Stimulated activated memory B cell treated with anti-CD40 and anti-IgM and Interleukin-4, amounts not matched to agents 10 μg/mL and 1 μg/mL and 100 μg/mL, for 72 hours (primary cell): ENCODE measurements at regions not wholly inside any gene's neighbourhood (a gene's known extent, or its start where the extent isn't known, plus 50 kb on each side); places are given as distances from the start of the nearest gene placed in this dataset.

Experiments used
- ATAC-seq: fragments of 150-1000 bp; cut with Tn5 transposase; 2 replicates; pipeline ENCODE4 v1.10.0; 2021
- H3K27ac Mint-ChIP-seq: one replicate; pipeline ENCODE4 v1.8.0; 2022; ENCODE audit warnings: mild to moderate bottlenecking, mixed read lengths
- H3K27me3 Mint-ChIP-seq: one replicate; pipeline ENCODE4 v1.8.0; 2022; ENCODE audit warnings: mixed read lengths
- H3K36me3 Mint-ChIP-seq: one replicate; pipeline ENCODE4 v1.8.0; 2022; ENCODE audit warnings: mixed read lengths
- H3K4me1 Mint-ChIP-seq: one replicate; pipeline ENCODE4 v1.8.0; 2022; ENCODE audit warnings: mixed read lengths
- H3K4me3 Mint-ChIP-seq: one replicate; pipeline ENCODE4 v1.8.0; 2022; ENCODE audit warnings: mild to moderate bottlenecking, moderate library complexity, mixed read lengths
- H3K9me3 Mint-ChIP-seq: one replicate; pipeline ENCODE4 v1.8.0; 2022; ENCODE audit warnings: mixed read lengths

DNA sequence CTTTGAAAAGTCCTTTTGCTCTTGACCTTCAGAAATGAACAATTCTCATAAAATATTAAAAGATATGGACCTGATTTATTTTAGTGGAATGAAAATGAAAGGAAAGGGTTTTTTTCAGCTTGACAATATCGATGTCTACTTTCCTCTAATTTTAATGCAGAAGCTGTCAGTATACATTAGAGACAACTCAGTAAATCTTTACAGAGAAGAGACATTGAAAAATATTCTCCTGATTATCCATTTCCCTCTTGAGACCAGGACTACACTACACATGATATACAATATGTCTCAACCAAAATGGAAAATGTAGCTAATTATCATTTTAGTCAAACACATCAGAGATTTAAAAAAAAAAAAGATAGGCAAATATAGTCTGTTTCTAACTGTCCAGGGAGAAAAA, 288.5 kb upstream of the NUDT12 start:
- Mint-ChIP-seq H3K27me3 (no peaks in the 10 kb centered on the region), H3K27ac (no peak overlapping the region), H3K4me3 (no peak overlapping the region), H3K36me3 (no peaks in the 10 kb centered on the region), H3K9me3 (peaks cover under 1% of the 10 kb centered on the region), H3K4me1 (no peaks in the 10 kb centered on the region)
- no peak for ATAC-seq

DNA sequence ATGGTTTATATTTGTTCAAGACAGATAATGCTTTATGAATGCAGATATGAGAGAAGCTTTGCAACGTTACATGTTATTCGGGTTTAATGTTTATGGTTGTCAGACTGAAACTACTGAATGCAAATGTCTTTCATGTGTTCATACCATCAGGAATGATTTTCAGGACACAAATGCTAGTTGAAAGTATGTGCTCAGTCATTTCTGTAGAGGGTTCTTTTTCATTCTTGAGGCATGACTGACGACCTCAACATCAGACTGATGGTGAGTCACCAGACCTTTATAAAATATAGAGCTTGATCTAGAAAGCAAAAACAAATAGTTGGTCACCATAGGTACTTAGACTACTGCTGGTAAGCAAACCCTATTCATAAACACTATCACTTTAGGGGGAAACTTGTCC, 287.3 kb upstream of the NUDT12 start:
- no peaks in the 10 kb centered on the region for H3K36me3 Mint-ChIP-seq
- no peaks in the 10 kb centered on the region for H3K4me1 Mint-ChIP-seq
- ATAC-seq: no peak
- no peaks in the 10 kb centered on the region for H3K9me3 Mint-ChIP-seq
- H3K4me3 Mint-ChIP-seq: no peak overlapping the region
- H3K27me3 Mint-ChIP-seq: no peaks in the 10 kb centered on the region
- no peak overlapping the region for H3K27ac Mint-ChIP-seq

DNA sequence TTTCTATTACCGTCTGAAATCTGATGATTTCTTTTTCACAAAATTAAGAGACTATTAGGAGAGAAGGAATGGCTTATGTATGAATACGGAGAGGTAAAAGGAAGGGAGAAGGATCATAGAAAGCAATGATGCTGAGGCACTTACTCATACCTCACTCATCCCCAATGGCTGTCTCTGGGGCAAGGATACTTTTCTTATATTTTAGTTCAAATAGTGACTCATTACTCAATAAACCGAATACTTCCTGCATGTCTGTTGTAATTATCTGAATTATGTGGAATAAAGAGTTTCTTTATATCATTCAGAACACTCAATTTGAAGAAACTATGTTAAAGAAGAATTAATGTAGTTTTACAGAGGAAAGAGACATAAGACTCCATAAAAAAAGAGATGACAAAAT, 284.5 kb upstream of the NUDT12 start:
- Mint-ChIP-seq H3K4me1 (no peaks in the 10 kb centered on the region), H3K36me3 (no peaks in the 10 kb centered on the region), H3K27me3 (no peaks in the 10 kb centered on the region), H3K9me3 (no peaks in the 10 kb centered on the region), H3K4me3 (no peak overlapping the region), H3K27ac (no peak overlapping the region)
- no peak for ATAC-seq

DNA sequence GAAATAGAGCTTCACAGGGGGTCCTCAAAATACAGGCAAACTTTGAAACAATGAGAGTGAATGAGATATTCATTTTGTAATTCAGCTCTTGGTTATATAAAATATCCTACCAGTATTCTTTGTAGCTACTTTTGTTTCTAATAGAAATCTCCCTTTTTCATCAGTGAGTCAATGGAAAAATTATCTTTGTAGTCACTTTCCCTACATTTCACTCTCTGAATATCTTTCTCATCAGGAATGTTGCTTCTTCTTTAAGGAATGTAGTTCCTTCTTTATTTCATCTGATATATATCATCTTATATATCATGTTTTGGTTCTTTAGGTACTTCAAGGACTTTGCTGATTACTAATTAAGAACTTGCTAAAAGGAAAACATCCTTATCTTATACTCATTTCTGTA, 280.3 kb upstream of the NUDT12 start:
- H3K27ac Mint-ChIP-seq: no peak overlapping the region
- no peak for ATAC-seq

DNA sequence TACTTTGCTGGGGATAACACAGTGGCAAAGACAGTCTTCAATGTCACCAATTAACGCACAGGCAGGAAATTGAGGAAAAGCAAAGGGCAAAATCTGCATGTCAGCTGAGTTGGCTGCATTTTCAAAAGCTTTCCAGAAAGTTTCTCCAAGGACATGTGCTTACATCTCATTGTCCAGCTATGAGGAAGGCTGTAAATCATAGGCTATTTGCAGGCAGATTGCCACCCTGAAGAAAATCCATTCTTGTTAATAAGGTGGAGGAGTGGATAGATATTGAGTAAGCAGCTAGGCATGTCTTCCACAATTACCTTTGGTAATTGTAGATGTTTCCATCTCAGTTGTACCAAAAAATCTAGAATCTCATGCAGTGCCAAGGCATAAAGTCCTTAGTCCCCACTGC, 278.0 kb upstream of the NUDT12 start:
- H3K27me3 Mint-ChIP-seq: no peaks in the 10 kb centered on the region
- H3K4me3 Mint-ChIP-seq: no peak overlapping the region

More for the DNA sequence above, 280.3 kb upstream of the NUDT12 start:
- Mint-ChIP-seq H3K4me1 (no peaks in the 10 kb centered on the region), H3K9me3 (peaks cover 4% of the 10 kb centered on the region), H3K4me3 (no peak overlapping the region), H3K27me3 (no peaks in the 10 kb centered on the region), H3K36me3 (no peaks in the 10 kb centered on the region)

DNA sequence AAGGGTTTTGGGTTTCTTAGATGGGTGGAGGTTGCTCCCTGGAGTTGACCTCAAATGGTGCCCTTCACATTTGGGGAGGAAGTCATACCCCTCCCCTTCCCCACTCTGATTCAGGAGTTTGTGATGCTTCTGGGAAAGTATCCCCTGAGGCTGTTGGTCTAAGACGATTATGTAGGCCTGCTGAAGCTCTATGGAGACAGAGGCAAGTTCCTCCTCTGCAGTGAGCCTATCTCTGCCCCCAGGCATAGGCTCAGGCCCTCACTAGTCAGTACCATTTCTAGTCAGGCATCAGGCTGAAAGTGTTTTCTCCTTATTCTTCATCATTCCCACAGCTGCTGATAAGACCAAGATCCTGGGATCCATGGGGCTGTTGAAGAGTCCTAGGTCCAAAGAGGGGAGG, 271.6 kb upstream of the NUDT12 start:
- Mint-ChIP-seq H3K9me3 (peaks cover 3% of the 10 kb centered on the region), H3K36me3 (no peaks in the 10 kb centered on the region), H3K27ac (no peak overlapping the region), H3K4me3 (no peak overlapping the region), H3K27me3 (no peaks in the 10 kb centered on the region), H3K4me1 (no peaks in the 10 kb centered on the region)
- no peak for ATAC-seq

More for the DNA sequence above, 278.0 kb upstream of the NUDT12 start:
- no peak for ATAC-seq
- Mint-ChIP-seq H3K4me1 (no peaks in the 10 kb centered on the region), H3K36me3 (no peaks in the 10 kb centered on the region), H3K27ac (no peak overlapping the region), H3K9me3 (peaks cover 4% of the 10 kb centered on the region)

DNA sequence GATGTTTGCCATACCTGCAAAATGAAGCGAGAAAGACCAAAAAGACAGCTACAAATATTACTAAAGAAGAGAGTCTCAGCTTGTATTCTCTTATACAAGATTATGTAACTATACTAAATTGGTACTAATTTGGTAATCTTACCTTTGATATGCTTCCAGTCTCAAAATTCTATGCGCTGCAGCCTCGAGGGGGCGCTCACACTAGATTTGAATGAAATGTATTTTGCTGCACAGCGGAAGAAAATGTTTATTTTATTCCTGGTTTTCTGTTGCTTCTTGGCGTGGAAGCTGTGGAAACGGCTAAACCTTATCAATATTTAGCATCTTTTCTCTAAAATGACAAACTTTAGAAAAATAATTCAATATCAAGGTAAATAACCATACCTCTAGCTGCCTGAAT, 267.0 kb upstream of the NUDT12 start:
- Mint-ChIP-seq H3K27me3 (no peaks in the 10 kb centered on the region), H3K36me3 (no peaks in the 10 kb centered on the region), H3K9me3 (peaks cover 7% of the 10 kb centered on the region), H3K27ac (no peak overlapping the region), H3K4me3 (no peak overlapping the region), H3K4me1 (no peaks in the 10 kb centered on the region)
- no peak for ATAC-seq

DNA sequence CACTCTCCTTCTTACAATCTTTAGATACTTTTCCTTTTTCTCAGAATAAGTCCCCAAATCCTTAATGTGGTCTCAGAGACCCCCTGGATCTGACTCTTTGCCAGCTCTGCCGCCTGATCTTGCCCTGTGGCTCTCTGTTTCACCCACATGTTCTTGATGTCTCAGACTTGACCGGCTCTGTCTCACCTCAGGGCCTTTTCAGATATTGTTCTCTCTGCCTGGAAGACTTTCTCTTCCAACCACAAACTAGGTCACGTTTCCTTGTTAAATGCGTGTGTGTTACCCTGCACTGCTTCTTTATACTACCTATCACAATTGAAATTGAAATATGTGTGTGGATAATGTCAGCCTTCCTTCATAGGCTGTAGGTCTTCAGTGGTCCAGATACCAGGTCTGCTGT, 265.4 kb upstream of the NUDT12 start:
- no peak overlapping the region for H3K27ac Mint-ChIP-seq
- H3K9me3 Mint-ChIP-seq: peaks cover 5% of the 10 kb centered on the region
- ATAC-seq: no peak
- no peaks in the 10 kb centered on the region for H3K36me3 Mint-ChIP-seq
- no peaks in the 10 kb centered on the region for H3K27me3 Mint-ChIP-seq
- H3K4me3 Mint-ChIP-seq: no peak overlapping the region
- no peaks in the 10 kb centered on the region for H3K4me1 Mint-ChIP-seq

DNA sequence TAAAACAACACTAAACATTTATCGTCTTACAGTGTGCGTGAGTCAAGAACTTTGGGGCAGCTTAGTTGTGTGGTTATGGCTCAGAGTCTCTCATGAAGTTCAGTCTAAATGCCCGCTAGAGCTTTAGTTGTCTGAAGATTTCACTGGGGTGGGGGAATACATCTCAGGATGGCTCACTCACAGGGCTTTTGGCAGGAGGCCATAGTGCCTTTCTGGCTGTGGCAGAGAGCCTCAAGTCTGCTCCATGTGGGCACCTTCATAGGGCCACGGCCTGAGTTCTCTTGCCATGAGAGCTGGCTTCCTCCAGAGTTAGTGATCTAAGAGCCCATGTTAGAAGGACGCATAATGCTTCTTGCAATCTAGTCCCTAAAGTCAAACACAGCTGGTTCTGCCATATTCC, 258.8 kb upstream of the NUDT12 start:
- Mint-ChIP-seq H3K4me3 (no peak overlapping the region), H3K27ac (no peak overlapping the region), H3K9me3 (peaks cover 4% of the 10 kb centered on the region), H3K36me3 (no peaks in the 10 kb centered on the region), H3K4me1 (no peaks in the 10 kb centered on the region), H3K27me3 (no peaks in the 10 kb centered on the region)
- no peak for ATAC-seq

DNA sequence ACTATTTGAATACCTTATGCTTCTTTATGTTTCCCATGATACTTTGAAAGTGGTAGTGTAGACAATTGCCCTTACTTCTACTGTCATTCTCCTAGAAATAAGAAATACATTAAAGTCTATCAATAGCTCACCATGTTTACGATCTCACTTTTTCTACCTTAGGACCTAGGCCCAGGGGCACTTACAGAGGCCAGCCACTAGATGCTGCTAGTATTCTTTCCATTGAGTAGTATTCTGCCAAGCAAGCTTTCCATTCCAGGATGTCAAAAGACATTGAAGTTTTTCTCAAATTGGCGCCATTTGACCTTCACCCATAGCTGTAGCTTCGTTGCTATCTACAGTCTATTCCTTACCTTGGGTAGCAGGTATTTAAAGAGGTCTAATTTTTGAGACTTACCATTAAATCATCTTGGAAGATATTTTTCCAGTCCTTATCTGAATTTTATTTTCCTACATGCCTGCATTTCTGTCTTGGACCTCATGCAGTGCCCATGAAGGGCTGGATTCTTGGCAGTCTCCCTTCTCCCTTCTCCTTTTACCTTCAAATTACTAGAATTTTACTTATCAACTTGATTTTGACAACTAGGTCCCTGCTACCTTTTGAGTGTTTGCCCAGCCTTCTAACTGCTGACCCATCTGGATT, 246.0 kb upstream of the NUDT12 start:
- H3K27me3 Mint-ChIP-seq: no peaks in the 10 kb centered on the region
- no peak overlapping the region for H3K27ac Mint-ChIP-seq
- no peaks in the 10 kb centered on the region for H3K36me3 Mint-ChIP-seq
- no peaks in the 10 kb centered on the region for H3K9me3 Mint-ChIP-seq
- no peaks in the 10 kb centered on the region for H3K4me1 Mint-ChIP-seq
- H3K4me3 Mint-ChIP-seq: no peak overlapping the region
- ATAC-seq: no peak

DNA sequence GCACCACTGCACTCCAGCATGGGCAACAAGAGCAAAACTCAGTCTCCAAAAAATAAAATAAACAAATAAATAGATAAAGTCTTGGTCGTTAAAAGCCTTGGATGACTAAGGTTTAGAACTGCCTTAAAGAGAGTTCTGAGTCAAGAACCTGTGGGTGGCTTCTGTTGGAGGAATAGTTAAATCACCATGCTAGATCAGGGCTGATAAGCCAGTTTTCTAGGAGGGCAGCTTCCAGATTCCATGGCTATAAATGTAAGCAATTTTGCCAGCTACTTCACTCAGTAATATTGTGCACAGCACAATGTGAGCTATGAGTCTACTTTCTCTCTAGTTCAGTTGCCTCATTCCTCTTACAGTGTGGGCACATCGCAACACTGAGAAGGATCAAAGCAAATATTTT, 242.1 kb upstream of the NUDT12 start:
- H3K9me3 Mint-ChIP-seq: no peaks in the 10 kb centered on the region
- no peaks in the 10 kb centered on the region for H3K36me3 Mint-ChIP-seq
- no peak overlapping the region for H3K27ac Mint-ChIP-seq
- ATAC-seq: no peak
- no peak overlapping the region for H3K4me3 Mint-ChIP-seq
- H3K27me3 Mint-ChIP-seq: no peaks in the 10 kb centered on the region
- H3K4me1 Mint-ChIP-seq: no peaks in the 10 kb centered on the region

DNA sequence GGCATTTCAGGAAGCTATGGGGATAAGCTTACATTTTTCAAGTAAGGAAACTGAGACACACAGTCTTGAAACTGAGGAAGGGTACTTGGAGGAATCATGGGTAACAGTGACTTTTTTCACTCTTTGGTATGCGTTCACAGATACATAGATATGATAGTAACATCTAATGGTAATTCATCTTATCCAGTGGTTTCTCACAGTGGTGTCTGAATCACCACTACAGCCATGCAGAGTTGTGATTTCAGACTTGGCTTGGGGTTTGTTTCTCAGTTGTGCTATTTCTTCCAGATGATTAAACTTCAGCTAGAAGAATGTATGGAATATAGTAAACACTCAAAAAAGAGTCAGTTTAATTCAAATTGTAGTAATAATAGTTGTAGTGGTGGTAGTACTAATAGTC, 239.1 kb upstream of the NUDT12 start:
- no peaks in the 10 kb centered on the region for H3K4me1 Mint-ChIP-seq
- no peak overlapping the region for H3K4me3 Mint-ChIP-seq
- H3K9me3 Mint-ChIP-seq: peaks cover 5% of the 10 kb centered on the region
- no peak for ATAC-seq
- no peaks in the 10 kb centered on the region for H3K27me3 Mint-ChIP-seq
- no peaks in the 10 kb centered on the region for H3K36me3 Mint-ChIP-seq
- H3K27ac Mint-ChIP-seq: no peak overlapping the region

DNA sequence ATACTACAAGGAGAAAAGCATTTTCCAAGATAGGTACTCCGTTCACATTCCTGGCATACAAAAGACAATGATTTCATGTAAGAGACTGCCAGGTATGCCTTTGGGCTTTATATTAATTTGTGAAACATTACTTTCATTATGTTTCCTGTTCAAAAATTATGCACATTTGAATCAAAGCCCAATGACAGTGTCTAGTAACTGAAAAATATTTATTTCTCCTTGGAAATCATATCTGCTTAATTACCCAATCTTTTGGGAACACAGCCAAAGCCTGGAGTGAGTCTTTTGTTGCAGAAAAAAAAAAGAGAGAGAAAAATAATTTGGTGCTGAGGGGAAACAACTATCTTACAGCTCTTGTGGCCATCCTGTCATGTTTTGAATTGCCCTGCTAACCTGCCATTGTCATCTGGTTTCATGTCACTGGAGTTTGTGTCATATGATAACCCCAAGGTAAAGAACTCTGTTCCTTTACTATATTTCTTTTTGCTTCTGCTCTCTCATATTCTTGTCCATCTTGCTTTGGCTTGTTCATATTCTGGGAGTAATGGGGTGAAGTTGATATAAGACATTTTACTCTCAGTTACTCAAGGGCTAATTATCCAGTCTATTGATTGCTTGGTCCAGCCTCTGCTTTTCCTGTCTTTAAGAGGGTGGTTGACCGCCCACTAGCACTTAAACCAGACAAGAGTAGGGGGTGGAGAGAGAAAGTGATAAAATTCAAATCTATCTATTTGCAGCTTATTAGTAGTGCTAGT, 238.3 kb upstream of the NUDT12 start:
- Mint-ChIP-seq H3K36me3 (no peaks in the 10 kb centered on the region), H3K27me3 (no peaks in the 10 kb centered on the region), H3K27ac (no peak overlapping the region), H3K9me3 (peaks cover 5% of the 10 kb centered on the region), H3K4me3 (no peak overlapping the region), H3K4me1 (no peaks in the 10 kb centered on the region)
- ATAC-seq: no peak

DNA sequence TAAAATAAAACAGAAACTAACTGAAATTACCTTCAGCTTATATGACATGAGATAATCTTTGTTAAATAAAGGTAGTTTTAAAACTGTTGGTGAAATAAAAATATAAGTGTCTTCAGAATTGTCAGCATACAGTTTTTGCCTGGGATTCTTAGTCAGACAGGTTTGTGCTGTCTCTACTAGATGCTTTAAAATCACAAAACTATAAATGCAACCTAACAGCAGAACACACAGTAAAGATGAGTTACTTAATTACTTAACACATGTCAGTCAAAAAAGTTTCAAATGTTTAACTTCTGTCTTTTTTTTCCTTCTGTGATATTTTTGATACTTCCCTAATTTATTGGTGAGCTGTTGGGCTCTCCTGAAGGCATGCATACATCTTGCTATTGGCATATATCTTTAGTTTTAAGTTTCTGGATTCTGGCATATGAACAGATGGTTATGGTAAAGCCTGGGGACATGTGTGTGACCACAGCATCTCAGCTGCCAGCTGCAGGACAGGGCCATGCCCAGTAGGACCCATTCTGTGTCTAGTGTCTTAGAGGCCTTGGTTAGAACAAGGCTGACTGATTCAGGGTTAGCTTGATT, 231.1 kb upstream of the NUDT12 start:
- Mint-ChIP-seq H3K27me3 (no peaks in the 10 kb centered on the region), H3K27ac (no peak overlapping the region), H3K9me3 (peaks cover 21% of the 10 kb centered on the region), H3K4me1 (no peaks in the 10 kb centered on the region), H3K4me3 (no peak overlapping the region), H3K36me3 (no peaks in the 10 kb centered on the region)
- no peak for ATAC-seq

DNA sequence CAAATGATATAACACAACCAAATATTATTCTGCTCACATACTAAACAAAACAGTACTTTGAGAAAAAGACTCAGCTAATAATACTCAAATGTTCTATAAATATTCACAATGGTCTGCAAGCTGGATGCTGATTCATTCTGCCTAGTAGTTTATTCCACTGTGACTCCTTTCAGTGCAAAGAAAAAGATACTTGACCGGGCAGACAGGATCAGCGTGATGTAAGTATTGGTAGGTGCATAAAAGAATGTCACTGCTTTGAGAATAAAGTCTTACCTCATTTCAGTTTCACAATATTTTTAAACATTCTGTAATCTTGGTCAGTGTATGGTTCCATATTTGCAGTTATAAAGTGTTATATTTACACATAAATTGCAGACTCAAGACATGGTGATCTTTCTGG, 223.0 kb upstream of the NUDT12 start:
- Mint-ChIP-seq H3K4me1 (no peaks in the 10 kb centered on the region), H3K27ac (no peak overlapping the region), H3K4me3 (no peak overlapping the region), H3K9me3 (peaks cover 7% of the 10 kb centered on the region), H3K36me3 (no peaks in the 10 kb centered on the region), H3K27me3 (no peaks in the 10 kb centered on the region)
- no peak for ATAC-seq

DNA sequence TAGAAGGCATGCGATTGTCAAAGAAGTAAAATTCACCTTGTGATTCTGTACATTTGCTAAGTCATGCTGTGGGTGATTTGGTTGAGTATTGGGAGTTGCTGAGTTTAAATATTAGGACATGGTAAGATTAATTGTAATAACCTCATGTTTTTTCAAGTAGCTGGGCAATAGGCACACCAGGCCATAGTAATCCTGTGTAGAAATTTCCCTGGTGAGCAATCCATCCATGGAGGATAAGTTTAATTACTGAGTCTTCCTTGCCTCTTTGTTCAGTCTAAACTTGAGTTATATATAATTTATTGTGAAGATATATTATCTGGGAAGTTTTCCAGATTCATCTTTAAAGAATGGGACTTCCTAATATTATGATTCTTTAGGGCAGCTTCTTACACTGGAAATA, 221.1 kb upstream of the NUDT12 start:
- H3K36me3 Mint-ChIP-seq: no peaks in the 10 kb centered on the region

More for the DNA sequence above, 221.1 kb upstream of the NUDT12 start:
- H3K9me3 Mint-ChIP-seq: no peaks in the 10 kb centered on the region
- no peak overlapping the region for H3K27ac Mint-ChIP-seq
- H3K4me1 Mint-ChIP-seq: no peaks in the 10 kb centered on the region
- H3K27me3 Mint-ChIP-seq: no peaks in the 10 kb centered on the region
- no peak for ATAC-seq
- H3K4me3 Mint-ChIP-seq: no peak overlapping the region
